K562 (cell line): ENCODE measurements at regions not wholly inside any gene's neighbourhood (a gene's known extent, or its start where the extent isn't known, plus 50 kb on each side); places are given as distances from the start of the nearest gene placed in this dataset.

ENCODE experiments used
- E2F3 ChIP-seq: fragments of 250-450 bp; sonication (Bioruptor Pico); IDR thresholded peaks from 2 replicates; pipeline ENCODE4 v1.4.0; 2020; ENCODE audit warnings: mild to moderate bottlenecking
- SREBF2 ChIP-seq: sonication (generic); formaldehyde crosslinking; IDR thresholded peaks from 2 replicates; pipeline ENCODE4 v1.4.0; 2020; ENCODE audit warnings: mild to moderate bottlenecking, missing genetic modification reagents
- ZNF507 ChIP-seq: conservative IDR thresholded peaks from 2 replicates; pipeline ENCODE4 v1.6.1; 2017; ENCODE audit warnings: missing genetic modification characterization, missing compliant biosample characterization
- ZNF551 ChIP-seq: fragments of 250-450 bp; sonication (Bioruptor Pico); IDR thresholded peaks from 2 replicates; pipeline ENCODE4 v1.5.0; 2021; ENCODE audit warnings: mild to moderate bottlenecking, moderate library complexity
- TF ChIP-seq, protein P1 (sequence below): fragments of 200-600 bp; sonication (generic); IDR thresholded peaks from one replicate; pipeline ENCODE4 v1.6.1; 2012; ENCODE audit warnings: mild to moderate bottlenecking, low read depth, low read length, inconsistent platforms
- TF ChIP-seq, protein P2 (sequence below): fragments of 250-450 bp; sonication (Bioruptor Pico); IDR thresholded peaks from 2 replicates; pipeline ENCODE4 v1.8.0; 2021; ENCODE audit warnings: mild to moderate bottlenecking, moderate library complexity

DNA sequence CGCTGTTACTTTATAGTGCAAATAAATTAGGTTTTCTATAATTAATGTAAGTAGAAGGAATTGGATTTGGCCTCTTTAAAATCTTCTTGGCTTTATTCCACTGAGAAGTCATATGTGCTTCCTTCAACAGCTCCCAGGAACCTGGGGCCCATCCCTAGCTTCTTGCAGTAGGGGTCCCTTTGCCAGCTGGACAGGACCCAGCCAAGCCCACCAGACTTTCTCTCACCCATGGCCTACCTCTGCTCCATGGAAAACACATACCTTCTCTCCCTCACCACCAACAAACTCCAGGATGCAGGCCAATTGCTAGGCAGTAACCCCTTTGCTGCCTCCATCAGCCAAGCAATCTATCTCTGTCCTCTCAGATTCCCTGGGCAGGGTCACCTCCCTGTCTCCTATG lies 84.0 kb downstream of the RSL24D1 start (continued):
- TF ChIP-seq, protein P1, sequence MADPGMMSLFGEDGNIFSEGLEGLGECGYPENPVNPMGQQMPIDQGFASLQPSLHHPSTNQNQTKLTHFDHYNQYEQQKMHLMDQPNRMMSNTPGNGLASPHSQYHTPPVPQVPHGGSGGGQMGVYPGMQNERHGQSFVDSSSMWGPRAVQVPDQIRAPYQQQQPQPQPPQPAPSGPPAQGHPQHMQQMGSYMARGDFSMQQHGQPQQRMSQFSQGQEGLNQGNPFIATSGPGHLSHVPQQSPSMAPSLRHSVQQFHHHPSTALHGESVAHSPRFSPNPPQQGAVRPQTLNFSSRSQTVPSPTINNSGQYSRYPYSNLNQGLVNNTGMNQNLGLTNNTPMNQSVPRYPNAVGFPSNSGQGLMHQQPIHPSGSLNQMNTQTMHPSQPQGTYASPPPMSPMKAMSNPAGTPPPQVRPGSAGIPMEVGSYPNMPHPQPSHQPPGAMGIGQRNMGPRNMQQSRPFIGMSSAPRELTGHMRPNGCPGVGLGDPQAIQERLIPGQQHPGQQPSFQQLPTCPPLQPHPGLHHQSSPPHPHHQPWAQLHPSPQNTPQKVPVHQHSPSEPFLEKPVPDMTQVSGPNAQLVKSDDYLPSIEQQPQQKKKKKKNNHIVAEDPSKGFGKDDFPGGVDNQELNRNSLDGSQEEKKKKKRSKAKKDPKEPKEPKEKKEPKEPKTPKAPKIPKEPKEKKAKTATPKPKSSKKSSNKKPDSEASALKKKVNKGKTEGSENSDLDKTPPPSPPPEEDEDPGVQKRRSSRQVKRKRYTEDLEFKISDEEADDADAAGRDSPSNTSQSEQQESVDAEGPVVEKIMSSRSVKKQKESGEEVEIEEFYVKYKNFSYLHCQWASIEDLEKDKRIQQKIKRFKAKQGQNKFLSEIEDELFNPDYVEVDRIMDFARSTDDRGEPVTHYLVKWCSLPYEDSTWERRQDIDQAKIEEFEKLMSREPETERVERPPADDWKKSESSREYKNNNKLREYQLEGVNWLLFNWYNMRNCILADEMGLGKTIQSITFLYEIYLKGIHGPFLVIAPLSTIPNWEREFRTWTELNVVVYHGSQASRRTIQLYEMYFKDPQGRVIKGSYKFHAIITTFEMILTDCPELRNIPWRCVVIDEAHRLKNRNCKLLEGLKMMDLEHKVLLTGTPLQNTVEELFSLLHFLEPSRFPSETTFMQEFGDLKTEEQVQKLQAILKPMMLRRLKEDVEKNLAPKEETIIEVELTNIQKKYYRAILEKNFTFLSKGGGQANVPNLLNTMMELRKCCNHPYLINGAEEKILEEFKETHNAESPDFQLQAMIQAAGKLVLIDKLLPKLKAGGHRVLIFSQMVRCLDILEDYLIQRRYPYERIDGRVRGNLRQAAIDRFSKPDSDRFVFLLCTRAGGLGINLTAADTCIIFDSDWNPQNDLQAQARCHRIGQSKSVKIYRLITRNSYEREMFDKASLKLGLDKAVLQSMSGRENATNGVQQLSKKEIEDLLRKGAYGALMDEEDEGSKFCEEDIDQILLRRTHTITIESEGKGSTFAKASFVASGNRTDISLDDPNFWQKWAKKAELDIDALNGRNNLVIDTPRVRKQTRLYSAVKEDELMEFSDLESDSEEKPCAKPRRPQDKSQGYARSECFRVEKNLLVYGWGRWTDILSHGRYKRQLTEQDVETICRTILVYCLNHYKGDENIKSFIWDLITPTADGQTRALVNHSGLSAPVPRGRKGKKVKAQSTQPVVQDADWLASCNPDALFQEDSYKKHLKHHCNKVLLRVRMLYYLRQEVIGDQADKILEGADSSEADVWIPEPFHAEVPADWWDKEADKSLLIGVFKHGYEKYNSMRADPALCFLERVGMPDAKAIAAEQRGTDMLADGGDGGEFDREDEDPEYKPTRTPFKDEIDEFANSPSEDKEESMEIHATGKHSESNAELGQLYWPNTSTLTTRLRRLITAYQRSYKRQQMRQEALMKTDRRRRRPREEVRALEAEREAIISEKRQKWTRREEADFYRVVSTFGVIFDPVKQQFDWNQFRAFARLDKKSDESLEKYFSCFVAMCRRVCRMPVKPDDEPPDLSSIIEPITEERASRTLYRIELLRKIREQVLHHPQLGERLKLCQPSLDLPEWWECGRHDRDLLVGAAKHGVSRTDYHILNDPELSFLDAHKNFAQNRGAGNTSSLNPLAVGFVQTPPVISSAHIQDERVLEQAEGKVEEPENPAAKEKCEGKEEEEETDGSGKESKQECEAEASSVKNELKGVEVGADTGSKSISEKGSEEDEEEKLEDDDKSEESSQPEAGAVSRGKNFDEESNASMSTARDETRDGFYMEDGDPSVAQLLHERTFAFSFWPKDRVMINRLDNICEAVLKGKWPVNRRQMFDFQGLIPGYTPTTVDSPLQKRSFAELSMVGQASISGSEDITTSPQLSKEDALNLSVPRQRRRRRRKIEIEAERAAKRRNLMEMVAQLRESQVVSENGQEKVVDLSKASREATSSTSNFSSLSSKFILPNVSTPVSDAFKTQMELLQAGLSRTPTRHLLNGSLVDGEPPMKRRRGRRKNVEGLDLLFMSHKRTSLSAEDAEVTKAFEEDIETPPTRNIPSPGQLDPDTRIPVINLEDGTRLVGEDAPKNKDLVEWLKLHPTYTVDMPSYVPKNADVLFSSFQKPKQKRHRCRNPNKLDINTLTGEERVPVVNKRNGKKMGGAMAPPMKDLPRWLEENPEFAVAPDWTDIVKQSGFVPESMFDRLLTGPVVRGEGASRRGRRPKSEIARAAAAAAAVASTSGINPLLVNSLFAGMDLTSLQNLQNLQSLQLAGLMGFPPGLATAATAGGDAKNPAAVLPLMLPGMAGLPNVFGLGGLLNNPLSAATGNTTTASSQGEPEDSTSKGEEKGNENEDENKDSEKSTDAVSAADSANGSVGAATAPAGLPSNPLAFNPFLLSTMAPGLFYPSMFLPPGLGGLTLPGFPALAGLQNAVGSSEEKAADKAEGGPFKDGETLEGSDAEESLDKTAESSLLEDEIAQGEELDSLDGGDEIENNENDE = no peak
- TF ChIP-seq ZNF507 (tag) (no peak), ZNF551 (CRISPR knock-in tag) (no peak), SREBF2 (CRISPR knock-in tag) (no peak), E2F3 (CRISPR knock-in tag) (no peak)
- TF ChIP-seq, protein P2, sequence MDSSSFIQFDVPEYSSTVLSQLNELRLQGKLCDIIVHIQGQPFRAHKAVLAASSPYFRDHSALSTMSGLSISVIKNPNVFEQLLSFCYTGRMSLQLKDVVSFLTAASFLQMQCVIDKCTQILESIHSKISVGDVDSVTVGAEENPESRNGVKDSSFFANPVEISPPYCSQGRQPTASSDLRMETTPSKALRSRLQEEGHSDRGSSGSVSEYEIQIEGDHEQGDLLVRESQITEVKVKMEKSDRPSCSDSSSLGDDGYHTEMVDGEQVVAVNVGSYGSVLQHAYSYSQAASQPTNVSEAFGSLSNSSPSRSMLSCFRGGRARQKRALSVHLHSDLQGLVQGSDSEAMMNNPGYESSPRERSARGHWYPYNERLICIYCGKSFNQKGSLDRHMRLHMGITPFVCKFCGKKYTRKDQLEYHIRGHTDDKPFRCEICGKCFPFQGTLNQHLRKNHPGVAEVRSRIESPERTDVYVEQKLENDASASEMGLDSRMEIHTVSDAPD (CRISPR knock-in tag) = no peak
